ENCODE measurements at regions not wholly inside any gene's neighbourhood (a gene's known extent, or its start where the extent isn't known, plus 50 kb on each side); places are given as distances from the start of the nearest gene placed in this dataset.
A peak's percentile ranks its signal among the peaks of the same experiment; 100 is the strongest.

GRCh38 chr18:8945514-8945913 is 157.0 kb upstream of the NDUFV2 start:
- DNase-seq = no peak

GRCh38 chr18:8946066-8946838 is 156.2 kb upstream of the NDUFV2 start:
- DNase-seq = no peak

GRCh38 chr18:8947566-8947965 is 154.9 kb upstream of the NDUFV2 start:
- DNase-seq = no peak

GRCh38 chr18:8948011-8948410 is 154.5 kb upstream of the NDUFV2 start:
- DNase-seq = no peak

GRCh38 chr18:8948471-8949149 is 153.9 kb upstream of the NDUFV2 start:
- no peak for DNase-seq

- DNase-seq = peak; percentile 6
Measured at GRCh38 chr18:8949206-8949605, 153.3 kb upstream of the NDUFV2 start.

GRCh38 chr18:8951491-8951890 is 151.0 kb upstream of the NDUFV2 start:
- no peak for DNase-seq

GRCh38 chr18:8952174-8952573 is 150.3 kb upstream of the NDUFV2 start:
- no peak for DNase-seq

- no peak for DNase-seq
Measured at GRCh38 chr18:8952769-8953760, 149.4 kb upstream of the NDUFV2 start.

- no peak for DNase-seq
Measured at GRCh38 chr18:8957731-8958130, 144.8 kb upstream of the NDUFV2 start.

GRCh38 chr18:8958660-8959059 is 143.8 kb upstream of the NDUFV2 start:
- DNase-seq = no peak

- DNase-seq = no peak
Measured at GRCh38 chr18:8959551-8960135, 142.9 kb upstream of the NDUFV2 start.

- DNase-seq = no peak
Measured at GRCh38 chr18:8960740-8961657, 141.5 kb upstream of the NDUFV2 start.

GRCh38 chr18:8962192-8962779 is 140.2 kb upstream of the NDUFV2 start:
- DNase-seq = no peak

GRCh38 chr18:8962855-8963635 is 139.5 kb upstream of the NDUFV2 start:
- DNase-seq = no peak

GRCh38 chr18:8963876-8964275 is 138.6 kb upstream of the NDUFV2 start:
- DNase-seq = no peak

GRCh38 chr18:8965398-8965797 is 137.1 kb upstream of the NDUFV2 start:
- DNase-seq = no peak

GRCh38 chr18:8966821-8967220 is 135.7 kb upstream of the NDUFV2 start:
- no peak for DNase-seq

GRCh38 chr18:8967573-8967972 is 134.9 kb upstream of the NDUFV2 start:
- no peak for DNase-seq

- no peak for DNase-seq
Measured at GRCh38 chr18:8969639-8970390, 132.7 kb upstream of the NDUFV2 start.

All from NCI-H187 treated with DMSO at 0.1 percent for 48 hours (cell line).